NCI-H2171 (cell line): ENCODE measurements at regions not wholly inside any gene's neighbourhood (a gene's known extent, or its start where the extent isn't known, plus 50 kb on each side); places are given as distances from the start of the nearest gene placed in this dataset.
"Not testable (repeated sequence)": the region's sequence is repeated elsewhere in the genome, so short reads cannot be mapped to it uniquely, and the experiment has no call there.

ENCODE experiments used
- DNase-seq: peaks from one replicate; lab custom pipeline; 2025; lab: John Stamatoyannopoulos, UW

GRCh38 chr6:12348530-12349511 lies 58.7 kb downstream of the EDN1 start:
- DNase-seq = no peak

GRCh38 chr6:12350644-12351170 lies 60.5 kb downstream of the EDN1 start:
- no peak for DNase-seq

GRCh38 chr6:12351672-12352071 lies 61.5 kb downstream of the EDN1 start:
- no peak for DNase-seq

- DNase-seq = no peak
Observed at GRCh38 chr6:12353731-12354130, 63.6 kb downstream of the EDN1 start.

- DNase-seq = peak; percentile 14
Observed at GRCh38 chr6:12354499-12354898, 64.3 kb downstream of the EDN1 start.

GRCh38 chr6:12355354-12355753 lies 65.2 kb downstream of the EDN1 start:
- no peak for DNase-seq

- no peak for DNase-seq
Observed at GRCh38 chr6:12356431-12356830, 66.3 kb downstream of the EDN1 start.

- DNase-seq = no peak
Observed at GRCh38 chr6:12356983-12357972, 67.1 kb downstream of the EDN1 start.

GRCh38 chr6:12359036-12359435 lies 68.9 kb downstream of the EDN1 start:
- DNase-seq = no peak

GRCh38 chr6:12361042-12361765 lies 71.0 kb downstream of the EDN1 start:
- DNase-seq = no peak

GRCh38 chr6:12363277-12363650 lies 73.1 kb downstream of the EDN1 start:
- not testable (repeated sequence) for DNase-seq

GRCh38 chr6:12363651-12364381 lies 73.7 kb downstream of the EDN1 start:
- no peak for DNase-seq

GRCh38 chr6:12364621-12365020 lies 74.5 kb downstream of the EDN1 start:
- no peak for DNase-seq

GRCh38 chr6:12366731-12367130 lies 76.6 kb downstream of the EDN1 start:
- no peak for DNase-seq

GRCh38 chr6:12367412-12367811 lies 77.3 kb downstream of the EDN1 start:
- no peak for DNase-seq

GRCh38 chr6:12369355-12369754 lies 79.2 kb downstream of the EDN1 start:
- no peak for DNase-seq

GRCh38 chr6:12369781-12370262 lies 79.7 kb downstream of the EDN1 start:
- no peak for DNase-seq

- DNase-seq = no peak
Observed at GRCh38 chr6:12371151-12371550, 81.0 kb downstream of the EDN1 start.

GRCh38 chr6:12371641-12372146 lies 81.5 kb downstream of the EDN1 start:
- no peak for DNase-seq

- no peak for DNase-seq
Observed at GRCh38 chr6:12379181-12379580, 89.0 kb downstream of the EDN1 start.

GRCh38 chr6:12381587-12381986 lies 91.4 kb downstream of the EDN1 start:
- DNase-seq = no peak
